NCI-H2081 (cell line): ENCODE measurements at regions not wholly inside any gene's neighbourhood (a gene's known extent, or its start where the extent isn't known, plus 50 kb on each side); places are given as distances from the start of the nearest gene placed in this dataset.
"Not testable (repeated sequence)": the region's sequence is repeated elsewhere in the genome, so short reads cannot be mapped to it uniquely, and the experiment has no call there.

ENCODE experiments used
- DNase-seq, 2 experiments: peaks; one replicate each; lab custom pipeline; 2025; lab: John Stamatoyannopoulos, UW

DNA sequence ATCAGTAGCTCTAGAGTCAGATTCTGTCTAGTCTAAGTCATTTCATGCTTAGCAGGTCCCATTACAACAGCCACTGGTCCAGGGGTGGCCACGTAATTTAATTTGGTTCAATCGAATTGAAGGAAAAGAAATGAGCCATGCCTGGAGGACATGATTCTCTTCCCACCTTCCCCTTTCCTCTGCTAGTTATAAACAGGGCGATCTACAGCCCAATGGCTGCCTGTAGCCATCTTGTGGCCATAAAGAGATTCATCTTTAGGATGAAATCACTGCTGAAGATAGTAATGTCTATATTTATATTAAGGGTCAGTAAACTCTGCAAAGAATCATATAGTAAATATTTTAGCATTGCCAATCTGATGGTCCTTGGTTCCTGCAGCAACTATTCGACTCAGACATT is 107.4 kb downstream of the SPDYE17 start:
- DNase-seq, result peak in 1 of 2 experiments; percentile 41

DNA sequence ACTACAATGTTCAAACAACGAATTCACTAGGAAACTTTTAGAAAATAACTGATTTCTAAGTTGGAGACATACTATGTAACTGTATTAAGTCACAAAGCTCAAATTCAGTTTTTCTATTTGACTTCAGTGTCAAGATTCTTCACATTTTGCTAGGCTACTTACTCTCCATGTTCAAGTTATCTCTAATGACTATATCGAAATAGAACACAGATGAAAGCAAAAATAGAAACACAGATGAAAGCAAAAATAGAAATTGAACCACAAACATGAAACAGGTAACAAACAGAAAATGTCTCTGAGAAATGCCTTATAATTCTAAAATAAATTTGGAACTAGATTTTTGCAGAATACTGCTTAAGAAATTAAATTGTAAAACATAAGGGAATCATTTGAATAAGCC is 113.5 kb downstream of the SPDYE17 start:
- DNase-seq, result not testable (repeated sequence)

DNA sequence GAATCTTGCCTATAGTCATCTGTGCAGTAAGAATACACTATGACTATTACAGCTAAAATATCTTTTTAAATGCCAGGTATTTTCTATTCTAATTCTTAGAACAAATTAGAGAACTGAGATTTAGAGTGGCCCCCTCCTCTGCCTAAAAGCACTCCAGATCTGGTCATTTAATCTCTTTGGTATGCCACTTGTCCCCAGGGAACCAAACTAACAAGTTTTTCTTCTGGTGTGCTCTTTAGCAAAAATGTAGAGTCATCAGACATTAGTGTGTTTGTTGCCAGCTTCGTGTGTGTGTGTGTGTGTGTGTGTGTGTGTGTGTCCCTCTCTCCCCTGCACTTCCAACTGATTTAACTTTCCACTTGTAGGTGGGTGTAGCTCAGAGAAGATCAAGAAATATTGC is 117.8 kb downstream of the SPDYE17 start:
- DNase-seq, result not testable (repeated sequence)

DNA sequence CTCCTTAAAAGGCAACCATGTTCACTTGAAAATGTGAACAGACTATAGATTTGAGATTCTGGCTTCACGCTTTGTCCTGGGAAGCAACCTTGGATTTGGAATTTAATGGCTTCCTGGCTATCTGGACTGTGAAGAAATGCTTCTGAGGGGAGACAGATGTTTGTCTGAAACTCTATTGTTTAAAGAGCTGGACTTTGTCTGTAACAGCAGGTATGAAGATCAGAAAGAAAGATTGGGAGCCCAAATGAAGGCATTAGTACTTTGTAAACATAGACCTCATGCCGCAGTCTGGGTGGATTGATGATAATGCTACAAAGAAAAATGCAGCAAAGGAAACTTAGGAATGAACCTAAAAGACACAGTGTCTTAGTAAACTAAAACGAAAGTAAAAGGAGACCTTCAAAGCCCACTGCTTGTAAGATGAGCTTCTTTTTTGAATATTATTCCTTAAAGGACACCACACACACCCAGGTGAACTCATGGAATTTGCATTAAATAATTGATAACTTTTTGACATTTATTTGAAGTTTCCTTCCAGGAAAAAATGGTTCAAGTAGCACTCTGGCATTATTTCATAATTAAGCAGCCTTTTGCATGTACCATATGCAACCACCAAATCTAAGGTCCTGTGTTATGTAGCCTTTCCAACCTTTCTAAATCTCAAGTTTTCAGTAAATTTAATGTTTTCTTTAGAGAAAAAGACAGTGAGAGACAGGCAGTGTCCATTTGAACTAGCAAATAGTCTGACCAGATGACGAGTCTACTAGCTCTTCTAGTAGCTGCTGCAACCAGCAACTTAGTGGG is 119.9 kb downstream of the SPDYE17 start:
- not testable (repeated sequence) for DNase-seq

DNA sequence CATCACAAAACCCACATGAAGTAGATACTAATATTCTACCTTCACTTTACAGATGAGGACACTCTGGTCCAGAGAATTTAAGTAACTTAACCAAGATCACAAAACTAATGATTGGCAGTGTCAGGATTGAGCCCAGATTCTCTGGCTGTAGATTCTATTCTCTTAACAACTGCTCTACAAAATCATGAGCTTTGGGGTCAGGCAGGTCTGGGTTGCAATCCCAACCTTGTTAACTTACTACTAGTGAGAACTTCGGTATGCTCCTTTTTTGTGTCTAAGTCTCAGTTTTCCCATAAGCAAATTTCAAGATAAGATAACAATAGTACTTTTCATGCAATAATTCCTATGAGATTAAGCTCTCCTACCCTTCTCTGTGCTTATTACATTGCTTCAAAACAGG is 127.5 kb downstream of the SPDYE17 start:
- not testable (repeated sequence) for DNase-seq

DNA sequence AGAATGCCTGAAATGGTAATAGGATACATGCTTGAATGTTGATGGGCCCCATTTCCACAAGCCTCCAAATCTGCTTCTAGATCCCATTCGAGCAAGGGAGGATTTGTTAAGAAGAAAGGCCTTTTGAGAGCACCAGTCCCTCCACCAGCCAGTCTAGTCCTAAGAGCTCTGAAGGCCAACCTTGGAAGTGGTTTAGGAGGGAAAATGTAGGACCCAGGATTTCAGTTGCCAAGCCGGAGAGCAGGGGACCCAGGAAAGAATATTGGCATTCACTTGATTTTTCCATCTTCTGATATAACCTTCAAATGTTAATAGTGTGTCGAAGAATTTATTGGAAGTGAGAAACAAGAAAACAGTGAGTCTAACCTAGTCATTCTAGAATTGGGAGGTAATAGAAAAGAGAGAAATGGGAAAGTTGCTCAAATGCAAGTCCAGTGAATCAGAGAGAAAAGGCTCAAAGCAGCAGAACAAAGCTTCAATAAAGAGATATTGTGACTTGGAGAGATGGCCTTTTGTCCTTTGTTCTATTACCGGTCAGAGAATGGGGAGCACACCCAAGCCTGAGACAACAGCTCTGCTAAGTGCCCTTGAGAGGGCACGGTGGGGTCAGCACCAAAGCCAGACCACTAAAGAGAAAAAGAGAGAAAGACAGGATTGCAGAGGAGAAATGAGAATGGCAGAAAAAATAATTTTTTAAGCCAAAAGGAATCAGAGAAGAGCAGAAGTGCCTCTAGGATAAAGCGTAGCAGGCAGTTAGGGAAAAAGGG is 130.0 kb downstream of the SPDYE17 start:
- DNase-seq, result not testable (repeated sequence)

DNA sequence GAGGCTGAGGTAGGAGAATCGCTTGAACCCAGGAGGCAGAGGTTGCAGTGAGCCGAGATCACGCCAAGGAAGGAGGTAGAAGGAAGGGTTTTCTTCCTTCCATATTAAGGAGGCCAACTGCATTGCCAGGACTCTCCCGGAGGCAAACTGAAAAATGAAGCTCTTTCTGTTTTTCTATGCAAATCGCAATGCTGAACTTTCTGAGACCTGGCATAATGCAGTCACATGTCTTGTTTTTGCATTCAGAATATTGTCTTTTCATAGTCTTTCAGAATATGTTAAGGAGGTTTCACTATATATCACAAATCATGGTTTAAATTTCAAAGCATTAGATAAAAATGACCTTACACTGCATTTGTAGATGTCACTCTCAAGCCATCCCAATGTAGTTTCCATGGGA is 133.4 kb downstream of the SPDYE17 start:
- DNase-seq, result not testable (repeated sequence)

DNA sequence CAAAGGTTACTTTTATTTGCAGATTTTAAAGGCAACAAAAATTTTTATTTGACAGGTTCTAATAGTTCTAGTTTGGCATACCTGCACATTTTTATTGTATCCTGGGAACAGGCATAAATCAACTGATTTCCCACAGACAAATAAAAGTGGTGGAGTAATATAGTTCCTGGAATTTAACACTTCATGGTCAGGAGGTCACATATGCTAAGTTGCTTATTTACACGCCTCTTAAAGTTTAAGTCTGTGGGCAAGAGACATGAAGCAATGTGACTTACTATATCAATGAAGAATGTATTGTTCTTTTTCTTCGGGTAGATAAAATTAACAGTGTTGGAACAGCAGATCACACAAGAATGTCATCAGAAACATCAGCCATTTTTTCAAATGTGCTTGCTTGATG is 135.2 kb downstream of the SPDYE17 start:
- DNase-seq, result not testable (repeated sequence)

DNA sequence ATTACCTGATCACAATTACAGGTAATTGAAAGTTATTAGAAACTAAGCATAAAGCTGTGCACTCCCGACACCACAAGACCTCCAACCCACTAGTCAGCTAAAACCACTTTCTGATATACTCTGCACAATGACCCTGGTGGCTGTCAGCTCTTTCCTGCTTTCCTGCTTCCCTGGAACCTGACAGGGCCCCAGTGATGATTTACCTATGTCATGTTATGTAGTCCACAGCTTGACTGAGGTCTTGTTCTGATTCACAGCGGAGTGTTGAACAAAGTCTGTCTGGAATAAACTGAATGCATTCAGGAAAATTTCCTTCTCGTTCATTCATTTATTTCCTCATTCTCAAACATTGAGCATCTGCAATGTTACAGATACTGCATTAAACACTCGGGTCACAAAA is 136.5 kb downstream of the SPDYE17 start:
- not testable (repeated sequence) for DNase-seq

DNA sequence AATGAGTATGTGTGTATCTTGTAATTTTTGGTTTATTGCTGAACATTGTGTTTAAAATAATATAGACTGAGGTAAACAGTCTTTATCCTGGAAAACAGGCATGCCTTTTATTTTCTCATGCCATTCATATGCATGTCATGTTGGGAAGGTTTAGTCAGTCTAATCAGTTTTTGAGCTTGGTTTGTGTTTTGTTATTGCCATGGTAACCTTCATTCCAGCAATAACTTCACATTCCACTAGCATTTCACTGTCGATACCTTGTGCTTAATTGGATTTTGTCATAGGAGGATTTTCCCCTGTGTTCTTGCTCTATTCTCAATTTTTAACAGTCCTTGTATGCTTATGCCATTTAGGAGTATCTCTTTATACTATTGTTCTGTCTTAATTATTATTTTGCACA is 140.4 kb downstream of the SPDYE17 start:
- not testable (repeated sequence) for DNase-seq

DNA sequence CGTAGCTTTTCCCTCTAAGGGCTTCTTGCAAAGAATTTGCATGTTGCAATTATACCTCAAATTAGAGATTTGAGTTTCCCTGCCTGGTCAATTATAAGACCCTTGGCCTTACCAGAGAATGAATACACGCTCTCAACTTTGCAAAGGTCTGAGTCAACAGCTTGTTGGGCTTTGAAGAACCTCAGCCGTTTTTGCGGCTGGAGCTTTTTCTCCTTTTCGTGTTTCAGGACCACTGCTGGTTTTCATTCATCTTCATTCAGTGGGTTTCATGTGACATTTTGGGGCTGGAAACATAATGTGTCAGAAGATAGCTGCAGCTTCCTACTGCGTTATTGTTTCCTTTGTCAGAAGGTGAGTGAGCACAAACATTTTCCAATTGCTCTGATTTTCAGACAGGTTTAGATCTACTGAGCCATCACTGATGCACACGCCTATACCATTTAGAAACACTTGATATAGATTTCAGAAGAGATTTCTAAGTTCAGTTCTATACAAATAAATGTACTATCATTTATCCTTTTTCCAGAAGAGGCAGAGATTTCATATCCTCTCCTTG is 152.3 kb downstream of the SPDYE17 start:
- not testable (repeated sequence) for DNase-seq

DNA sequence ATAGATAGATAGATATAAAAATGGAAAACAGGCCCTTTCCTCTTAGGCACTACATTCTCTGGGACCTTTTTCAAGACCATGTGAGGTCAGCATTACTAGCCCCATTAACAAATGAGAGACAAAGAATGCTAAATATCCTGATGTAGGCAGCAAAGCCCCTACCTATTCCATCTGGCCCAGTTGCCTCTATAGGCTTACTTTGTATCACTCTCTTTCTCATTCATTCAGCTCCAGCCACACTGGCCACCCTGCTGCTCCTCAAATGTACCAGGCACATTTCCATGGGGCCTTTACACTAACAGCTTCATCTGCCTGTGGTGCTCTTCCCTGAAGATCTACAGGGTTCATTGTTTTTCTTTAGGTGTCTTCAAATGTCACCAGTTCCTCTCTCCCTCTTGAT is 156.4 kb downstream of the SPDYE17 start:
- DNase-seq, result not testable (repeated sequence)

DNA sequence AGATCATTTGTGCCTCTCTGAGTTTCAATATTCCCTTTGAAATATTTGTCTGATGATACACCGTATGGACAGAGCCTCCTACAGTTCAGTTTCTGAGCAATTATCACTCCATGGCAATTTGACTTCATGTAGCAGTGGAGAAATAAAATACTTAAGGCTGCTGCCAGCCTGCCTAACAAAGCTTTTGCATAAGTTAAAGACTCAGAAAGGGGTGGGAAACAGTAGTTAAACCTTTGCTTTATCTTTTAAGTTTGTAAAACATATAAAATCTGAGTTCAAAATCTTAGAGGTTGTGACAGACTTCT is 161.7 kb downstream of the SPDYE17 start:
- not testable (repeated sequence) for DNase-seq

DNA sequence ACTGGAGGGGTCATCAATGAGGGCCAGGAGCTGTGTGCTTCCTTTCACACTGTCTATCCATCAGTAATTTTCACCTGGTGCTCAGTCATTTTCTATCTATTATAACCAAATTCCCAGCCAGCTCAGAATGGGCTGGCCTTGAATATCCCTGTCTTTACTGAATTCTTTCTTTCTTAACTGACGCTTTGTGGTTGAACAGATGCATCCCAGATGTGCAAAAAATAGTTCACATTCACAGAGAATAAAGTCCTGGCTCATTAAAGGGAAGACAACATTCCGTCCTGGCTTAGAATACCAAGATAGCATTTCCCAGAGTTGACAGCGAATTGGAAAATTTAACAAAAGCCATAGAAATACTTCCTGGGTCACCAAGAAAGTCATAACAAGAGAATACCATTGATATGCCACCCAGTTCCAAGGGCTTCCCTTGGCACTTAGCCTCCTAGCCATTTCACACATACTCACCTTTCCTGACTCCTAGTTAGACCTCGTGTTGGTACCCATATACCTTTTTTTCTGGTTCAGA is 164.7 kb downstream of the SPDYE17 start:
- DNase-seq, result not testable (repeated sequence)

DNA sequence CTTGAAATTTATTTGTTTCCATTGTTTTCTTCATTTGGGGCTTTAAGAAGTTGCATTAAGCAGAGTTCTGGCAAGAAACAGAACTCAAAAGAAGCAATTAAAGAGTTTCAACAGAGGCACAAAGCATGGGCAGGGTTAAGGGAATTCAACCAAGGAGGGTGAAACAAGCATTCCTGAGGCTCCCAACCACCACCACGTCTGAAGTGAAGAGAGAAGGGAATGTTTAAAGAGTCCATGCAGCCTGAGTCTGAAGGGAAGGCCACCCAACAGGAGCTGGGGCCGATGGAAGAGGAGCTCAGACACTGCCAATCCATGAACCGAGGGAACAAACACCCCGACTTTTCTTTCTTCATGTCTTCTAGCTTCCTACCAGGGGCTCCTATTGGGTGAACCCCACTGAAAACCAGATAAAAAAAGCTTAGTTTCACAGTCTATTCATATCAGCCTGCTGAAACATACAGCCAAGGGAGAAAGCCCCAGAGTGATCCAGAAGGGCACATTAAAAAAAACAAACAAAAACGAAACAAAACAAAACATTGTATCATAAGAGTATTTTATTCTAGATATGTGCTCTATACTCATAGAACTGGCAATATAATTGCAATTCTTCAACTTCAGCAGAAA is 168.9 kb downstream of the SPDYE17 start:
- not testable (repeated sequence) for DNase-seq

DNA sequence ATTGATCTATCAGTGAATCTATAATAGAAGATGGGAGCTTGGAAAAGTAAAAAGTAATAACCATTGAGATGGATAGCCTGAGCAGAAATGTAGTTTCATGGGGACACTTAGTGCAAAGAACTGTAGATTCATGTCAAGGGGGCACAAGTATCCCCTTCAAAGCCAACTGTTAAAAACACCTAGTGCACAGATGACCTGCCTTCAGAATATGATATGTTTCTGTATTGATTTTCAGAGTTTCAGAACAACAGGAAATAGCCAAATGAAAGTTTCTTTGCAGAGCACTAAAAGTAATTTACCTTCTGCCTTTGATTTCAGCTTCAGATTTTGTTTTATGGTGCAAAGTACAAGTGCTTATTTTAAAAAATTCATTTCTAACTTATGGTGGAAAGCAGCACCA is 169.9 kb downstream of the SPDYE17 start:
- not testable (repeated sequence) for DNase-seq

DNA sequence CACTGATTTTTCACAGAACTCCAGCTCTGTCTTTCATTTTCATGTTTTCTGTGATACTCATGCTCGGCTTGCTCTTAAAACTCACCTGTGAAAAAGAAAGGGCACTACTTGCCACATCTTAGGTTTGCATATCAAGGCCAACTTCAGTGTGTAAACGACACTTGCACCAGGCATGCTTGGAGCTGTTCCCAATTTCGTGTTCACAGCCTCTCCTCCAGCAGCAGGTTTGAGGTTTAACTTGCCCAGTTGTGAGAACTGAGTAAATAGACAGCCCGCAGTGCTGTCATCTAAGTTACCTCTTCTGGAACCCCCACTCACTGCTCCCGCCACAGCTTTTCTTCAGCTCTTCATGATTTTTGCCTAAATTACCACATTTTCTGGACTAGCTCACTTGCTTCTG is 172.2 kb downstream of the SPDYE17 start:
- not testable (repeated sequence) for DNase-seq

DNA sequence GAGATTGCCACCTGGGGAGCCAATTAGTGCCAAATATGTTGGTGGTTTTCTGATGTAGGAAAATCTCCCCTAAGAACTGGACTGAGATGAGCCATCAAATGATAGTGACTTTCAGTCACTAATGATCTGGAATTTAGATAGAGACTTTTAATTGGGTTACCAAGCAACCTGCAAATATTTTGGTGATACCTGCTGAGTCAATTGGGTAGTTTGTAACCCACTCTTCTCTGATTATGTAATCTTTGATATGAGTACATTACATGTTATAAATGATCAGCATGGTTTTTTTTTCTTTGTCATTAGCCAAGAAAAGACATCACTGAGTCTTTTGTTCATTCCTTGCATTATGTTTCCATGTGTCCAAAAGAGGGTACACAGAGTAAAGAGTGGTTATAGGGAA is 177.5 kb downstream of the SPDYE17 start:
- not testable (repeated sequence) for DNase-seq

DNA sequence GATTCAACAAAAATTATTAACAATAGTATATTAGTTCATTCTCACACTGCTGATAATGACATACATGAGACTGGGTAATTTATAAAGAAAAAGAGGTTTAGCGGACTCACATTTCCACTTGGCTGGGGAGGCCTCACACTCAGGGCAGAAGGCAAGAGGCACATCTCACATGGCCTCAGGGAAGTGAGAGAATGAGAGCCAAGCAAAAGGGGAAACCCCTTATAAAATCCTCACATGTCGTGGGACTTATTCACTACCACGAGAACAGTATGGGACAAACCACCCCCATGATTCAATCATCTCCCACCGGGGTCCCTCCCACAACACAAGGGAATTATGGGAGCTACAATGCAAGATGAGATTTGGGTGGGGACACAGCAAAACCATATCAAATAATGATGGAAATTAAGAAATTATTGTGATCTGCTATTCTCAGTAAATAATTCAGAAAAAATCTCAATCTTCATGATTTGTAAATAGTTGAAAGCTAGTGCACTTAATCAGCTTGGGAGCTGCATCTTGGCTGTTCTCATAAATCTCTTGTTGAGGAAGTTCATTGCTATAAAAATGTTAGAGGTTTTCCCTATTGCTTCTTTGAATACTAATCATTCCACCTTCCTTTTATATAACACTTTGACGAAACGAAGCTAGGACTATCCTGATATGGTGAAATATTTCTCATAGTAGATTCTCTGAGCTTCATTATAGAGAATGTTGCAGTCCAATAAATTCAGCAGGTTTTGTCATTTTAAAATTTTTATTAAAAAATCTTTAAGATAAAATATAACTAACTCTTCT is 179.2 kb downstream of the SPDYE17 start:
- not testable (repeated sequence) for DNase-seq

DNA sequence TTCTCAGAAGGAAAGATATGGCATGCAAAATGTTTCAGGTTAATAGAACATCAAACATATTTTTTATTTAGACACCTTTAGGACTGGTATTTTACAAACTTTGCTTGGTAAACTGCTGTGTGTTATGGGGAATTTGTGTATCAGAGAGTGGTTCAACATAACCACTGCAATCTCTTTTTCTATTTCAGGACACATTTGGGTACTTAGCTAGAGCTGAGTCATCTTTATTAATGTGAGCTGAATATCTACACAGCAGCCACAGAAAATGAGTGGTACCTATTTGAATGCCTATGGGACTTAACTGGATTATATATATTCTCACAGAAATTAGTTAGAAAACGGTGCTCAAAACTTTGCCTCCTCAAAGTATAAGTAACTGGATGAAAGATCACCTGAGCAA is 179.8 kb downstream of the SPDYE17 start:
- DNase-seq, result not testable (repeated sequence)

DNA sequence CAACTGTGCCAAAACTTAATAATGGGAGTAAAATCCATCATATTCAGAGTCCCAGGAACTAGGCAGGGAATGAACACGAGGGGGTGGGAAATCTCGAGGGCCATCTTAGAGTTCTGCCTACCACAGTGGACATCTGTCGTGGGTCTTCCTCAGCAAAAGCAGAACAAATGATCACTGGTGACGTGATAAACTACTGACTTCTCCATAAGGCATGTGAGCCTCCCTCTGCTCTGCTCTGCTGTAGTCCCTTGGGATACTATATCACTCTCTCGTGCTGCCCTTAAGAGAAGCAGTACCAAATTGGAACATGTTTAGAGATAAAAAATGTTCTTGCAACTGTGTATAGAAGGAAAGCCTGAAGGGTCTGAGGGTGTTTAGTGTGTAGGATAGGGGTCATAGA is 180.5 kb downstream of the SPDYE17 start:
- DNase-seq, result not testable (repeated sequence)
